ENCODE measurements at regions not wholly inside any gene's neighbourhood (a gene's known extent, or its start where the extent isn't known, plus 50 kb on each side); places are given as distances from the start of the nearest gene placed in this dataset.

- TF ChIP-seq, protein P1, sequence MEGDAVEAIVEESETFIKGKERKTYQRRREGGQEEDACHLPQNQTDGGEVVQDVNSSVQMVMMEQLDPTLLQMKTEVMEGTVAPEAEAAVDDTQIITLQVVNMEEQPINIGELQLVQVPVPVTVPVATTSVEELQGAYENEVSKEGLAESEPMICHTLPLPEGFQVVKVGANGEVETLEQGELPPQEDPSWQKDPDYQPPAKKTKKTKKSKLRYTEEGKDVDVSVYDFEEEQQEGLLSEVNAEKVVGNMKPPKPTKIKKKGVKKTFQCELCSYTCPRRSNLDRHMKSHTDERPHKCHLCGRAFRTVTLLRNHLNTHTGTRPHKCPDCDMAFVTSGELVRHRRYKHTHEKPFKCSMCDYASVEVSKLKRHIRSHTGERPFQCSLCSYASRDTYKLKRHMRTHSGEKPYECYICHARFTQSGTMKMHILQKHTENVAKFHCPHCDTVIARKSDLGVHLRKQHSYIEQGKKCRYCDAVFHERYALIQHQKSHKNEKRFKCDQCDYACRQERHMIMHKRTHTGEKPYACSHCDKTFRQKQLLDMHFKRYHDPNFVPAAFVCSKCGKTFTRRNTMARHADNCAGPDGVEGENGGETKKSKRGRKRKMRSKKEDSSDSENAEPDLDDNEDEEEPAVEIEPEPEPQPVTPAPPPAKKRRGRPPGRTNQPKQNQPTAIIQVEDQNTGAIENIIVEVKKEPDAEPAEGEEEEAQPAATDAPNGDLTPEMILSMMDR (conservative IDR thresholded peaks at IDR 0.05; ENCODE audit: low read depth, low read length): no peak
- TF ChIP-seq EZH2 (IDR thresholded peaks at IDR 0.05; ENCODE audit: low read length, unreplicated experiment): no peak
- TF ChIP-seq EZH2phosphoT487 (IDR thresholded peaks at IDR 0.05; ENCODE audit: borderline replicate concordance, low read length): no peak
These were observed 160.5 kb upstream of the CDH10 start for GRCh38 chr5:24805230-24805629.
